ENCODE measurements at regions not wholly inside any gene's neighbourhood (a gene's known extent, or its start where the extent isn't known, plus 50 kb on each side); places are given as distances from the start of the nearest gene placed in this dataset.

GRCh38 chr5:143946837-143947236 is 134.9 kb downstream of the HMHB1 start:
- intact Hi-C loops (cut with micrococcal nuclease; ENCODE audit: unreplicated experiment) = no loop called here
- DNase-seq = no peak
- Mint-ChIP-seq H3K27me3 (ENCODE audit: unreplicated experiment) (peaks cover 15% of the 10 kb centered on the region), H3K4me1 (ENCODE audit: low read depth, unreplicated experiment) (no peaks in the 10 kb centered on the region), H3K36me3 (ENCODE audit: insufficient read depth, unreplicated experiment) (no peaks in the 10 kb centered on the region), H3K9me3 (ENCODE audit: low read depth, unreplicated experiment) (peaks cover 6% of the 10 kb centered on the region), H3K4me3 (ENCODE audit: low read depth, unreplicated experiment) (no peak overlapping the region), H3K27ac (ENCODE audit: unreplicated experiment) (no peak overlapping the region)
- CTCF ChIA-PET = no interaction called here
- TF ChIP-seq CTCF (IDR thresholded peaks at IDR 0.05; ENCODE audit: unreplicated experiment) = no peak
- no TSS peak for BruUV-seq (replicated peaks)

GRCh38 chr5:143947313-143947712 is 135.4 kb downstream of the HMHB1 start:
- Mint-ChIP-seq H3K36me3 (ENCODE audit: insufficient read depth, unreplicated experiment) (no peaks in the 10 kb centered on the region), H3K4me3 (ENCODE audit: low read depth, unreplicated experiment) (no peak overlapping the region), H3K4me1 (ENCODE audit: low read depth, unreplicated experiment) (no peaks in the 10 kb centered on the region), H3K9me3 (ENCODE audit: low read depth, unreplicated experiment) (peaks cover 6% of the 10 kb centered on the region), H3K27me3 (ENCODE audit: unreplicated experiment) (peaks cover 15% of the 10 kb centered on the region), H3K27ac (ENCODE audit: unreplicated experiment) (no peak overlapping the region)
- intact Hi-C loops (cut with micrococcal nuclease; ENCODE audit: unreplicated experiment) = no loop called here
- no peak for DNase-seq
- no TSS peak for BruUV-seq (replicated peaks)
- no peak for TF ChIP-seq CTCF (IDR thresholded peaks at IDR 0.05; ENCODE audit: unreplicated experiment)
- CTCF ChIA-PET = interaction anchor here (0.7 kb wide), 1 partner anchor 556 kb away, joined by 3 read pairs; no protein-coding TSS in a partner anchor

- TF ChIP-seq CTCF (IDR thresholded peaks at IDR 0.05; ENCODE audit: unreplicated experiment) = no peak
- DNase-seq = no peak
- Mint-ChIP-seq H3K4me1 (ENCODE audit: low read depth, unreplicated experiment) (no peaks in the 10 kb centered on the region), H3K4me3 (ENCODE audit: low read depth, unreplicated experiment) (no peak overlapping the region), H3K9me3 (ENCODE audit: low read depth, unreplicated experiment) (peaks cover 3% of the 10 kb centered on the region), H3K36me3 (ENCODE audit: insufficient read depth, unreplicated experiment) (no peaks in the 10 kb centered on the region), H3K27me3 (ENCODE audit: unreplicated experiment) (peaks cover 15% of the 10 kb centered on the region), H3K27ac (ENCODE audit: unreplicated experiment) (no peak overlapping the region)
- CTCF ChIA-PET = no interaction called here
- BruUV-seq (replicated peaks) = no TSS peak
- intact Hi-C loops (cut with micrococcal nuclease; ENCODE audit: unreplicated experiment) = no loop called here
Observed at GRCh38 chr5:143952809-143953208, 140.8 kb downstream of the HMHB1 start.

GRCh38 chr5:143953851-143954250 is 141.9 kb downstream of the HMHB1 start:
- Mint-ChIP-seq H3K27ac (ENCODE audit: unreplicated experiment) (no peak overlapping the region), H3K4me1 (ENCODE audit: low read depth, unreplicated experiment) (no peaks in the 10 kb centered on the region), H3K36me3 (ENCODE audit: insufficient read depth, unreplicated experiment) (no peaks in the 10 kb centered on the region), H3K9me3 (ENCODE audit: low read depth, unreplicated experiment) (peaks cover 3% of the 10 kb centered on the region), H3K27me3 (ENCODE audit: unreplicated experiment) (peaks cover 14% of the 10 kb centered on the region), H3K4me3 (ENCODE audit: low read depth, unreplicated experiment) (no peak overlapping the region)
- no peak for TF ChIP-seq CTCF (IDR thresholded peaks at IDR 0.05; ENCODE audit: unreplicated experiment)
- CTCF ChIA-PET = interaction anchor here (0.6 to 0.7 kb wide), 2 partner anchors 390 to 1319 kb away, joined by 3 to 7 read pairs; no protein-coding TSS in a partner anchor
- BruUV-seq (replicated peaks) = no TSS peak
- intact Hi-C loops (cut with micrococcal nuclease; ENCODE audit: unreplicated experiment) = no loop called here
- DNase-seq = no peak

Data from Calu3 (cell line).